Esophagus squamous epithelium (tissue), 5 donors: ENCODE measurements at regions not wholly inside any gene's neighbourhood (a gene's known extent, or its start where the extent isn't known, plus 50 kb on each side); places are given as distances from the start of the nearest gene placed in this dataset.

ENCODE experiments used
- DNase-seq: peaks from one replicate; lab custom pipeline; 2025; lab: John Stamatoyannopoulos, UW
- H3K27ac ChIP-seq, 4 donors: fragments of 200-600 bp; sonication (generic); one replicate each; pipeline ENCODE4 v1.5.1; 2016 to 2019; ENCODE audit warnings: mild to moderate bottlenecking in 1 of 4
- H3K27me3 ChIP-seq, 4 donors: fragments of 200-600 bp; sonication (generic); 1 replicate in 3 of 4; 2 replicates in 1 of 4; pipeline versions ENCODE4 v1.5.1 to v1.6.0; 2017 to 2021; ENCODE audit warnings: antibody characterized with exemption in 1 of 4
- H3K36me3 ChIP-seq, 3 donors: fragments of 200-600 bp; sonication (generic); one replicate each; pipeline ENCODE4 v1.5.1; 2016 to 2019
- H3K4me1 ChIP-seq, 3 donors: fragments of 200-600 bp; sonication (generic); one replicate each; pipeline ENCODE4 v1.5.1; 2017 to 2019
- H3K4me3 ChIP-seq, 4 donors: fragments of 200-600 bp; sonication (generic); 1 replicate in 3 of 4; 2 replicates in 1 of 4; pipeline ENCODE4 v1.5.1; 2016 to 2019; ENCODE audit warnings: mild to moderate bottlenecking in 2 of 4, moderate library complexity in 1 of 4
- H3K9me3 ChIP-seq, 3 donors: fragments of 200-600 bp; sonication (generic); one replicate each; pipeline ENCODE4 v1.5.1; 2016 to 2019
- POLR2A ChIP-seq, 4 donors: fragments of 450-650 bp; IDR thresholded peaks; one replicate each; pipeline ENCODE4 v1.6.1; 2017; ENCODE audit warnings: antibody characterized with exemption in 4 of 4, mild to moderate bottlenecking in 4 of 4, moderate library complexity in 3 of 4
- WGBS, 2 donors: methylation state at CpG; one replicate each; pipeline ENCODE4 v1.1.5; 2018; 5-methylcytosine and 5-hydroxymethylcytosine counted together
- intact Hi-C: fragments of 100-400 bp; cut with DNase I; formaldehyde crosslinking; loops from one replicate; pipeline ENCODE4 v1.15.0; 2022
- TF ChIP-seq, protein P1 (sequence below), 6 experiments: fragments of 450-650 bp in 4 of 6; fragments of 200-600 bp in 2 of 6; sonication (generic) in 2 of 6; IDR thresholded peaks; one replicate each; pipeline ENCODE4 v1.5.1; 2016 to 2019; ENCODE audit warnings: antibody characterized with exemption in 6 of 6, mild to moderate bottlenecking in 4 of 6, moderate library complexity in 4 of 6
- donor health status: DM: yes; HTN: yes; CAD: no.

DNA sequence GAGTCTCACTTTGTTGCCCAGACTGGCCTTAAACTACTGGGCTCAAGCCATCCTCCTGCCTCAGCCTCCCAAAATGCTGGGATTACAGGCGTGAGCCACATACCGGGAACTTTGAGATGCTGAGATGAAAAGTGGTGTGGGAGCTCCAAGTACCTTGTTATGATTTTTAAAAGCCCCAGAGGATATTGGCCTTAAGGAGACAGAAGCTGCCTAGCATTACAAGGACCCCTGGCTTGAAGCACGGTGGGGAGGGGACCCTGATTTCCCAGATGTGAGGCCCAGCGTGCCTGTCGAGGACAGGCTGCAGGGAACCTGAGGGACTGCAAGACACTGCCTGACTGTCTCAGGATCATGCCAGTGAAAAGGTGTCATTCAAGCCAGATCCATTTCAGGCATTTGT, 75.3 kb upstream of the TIAM2 start:
- H3K27ac ChIP-seq = no peak overlapping the region
- H3K4me1 ChIP-seq = no peaks in the 10 kb centered on the region
- H3K4me3 ChIP-seq = no peak overlapping the region
- no peaks in the 10 kb centered on the region for H3K36me3 ChIP-seq
- WGBS, 2 donors = 91 to 93% methylated on average over 5 of the region's 5 CpGs
- no peak for DNase-seq
- H3K9me3 ChIP-seq = no peaks in the 10 kb centered on the region
- intact Hi-C loops = no loop called here
- TF ChIP-seq, protein P1, sequence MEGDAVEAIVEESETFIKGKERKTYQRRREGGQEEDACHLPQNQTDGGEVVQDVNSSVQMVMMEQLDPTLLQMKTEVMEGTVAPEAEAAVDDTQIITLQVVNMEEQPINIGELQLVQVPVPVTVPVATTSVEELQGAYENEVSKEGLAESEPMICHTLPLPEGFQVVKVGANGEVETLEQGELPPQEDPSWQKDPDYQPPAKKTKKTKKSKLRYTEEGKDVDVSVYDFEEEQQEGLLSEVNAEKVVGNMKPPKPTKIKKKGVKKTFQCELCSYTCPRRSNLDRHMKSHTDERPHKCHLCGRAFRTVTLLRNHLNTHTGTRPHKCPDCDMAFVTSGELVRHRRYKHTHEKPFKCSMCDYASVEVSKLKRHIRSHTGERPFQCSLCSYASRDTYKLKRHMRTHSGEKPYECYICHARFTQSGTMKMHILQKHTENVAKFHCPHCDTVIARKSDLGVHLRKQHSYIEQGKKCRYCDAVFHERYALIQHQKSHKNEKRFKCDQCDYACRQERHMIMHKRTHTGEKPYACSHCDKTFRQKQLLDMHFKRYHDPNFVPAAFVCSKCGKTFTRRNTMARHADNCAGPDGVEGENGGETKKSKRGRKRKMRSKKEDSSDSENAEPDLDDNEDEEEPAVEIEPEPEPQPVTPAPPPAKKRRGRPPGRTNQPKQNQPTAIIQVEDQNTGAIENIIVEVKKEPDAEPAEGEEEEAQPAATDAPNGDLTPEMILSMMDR (IDR thresholded peaks at IDR 0.05) = no peak
- TF ChIP-seq POLR2A (IDR thresholded peaks at IDR 0.05) = no peak
- no peaks in the 10 kb centered on the region for H3K27me3 ChIP-seq

DNA sequence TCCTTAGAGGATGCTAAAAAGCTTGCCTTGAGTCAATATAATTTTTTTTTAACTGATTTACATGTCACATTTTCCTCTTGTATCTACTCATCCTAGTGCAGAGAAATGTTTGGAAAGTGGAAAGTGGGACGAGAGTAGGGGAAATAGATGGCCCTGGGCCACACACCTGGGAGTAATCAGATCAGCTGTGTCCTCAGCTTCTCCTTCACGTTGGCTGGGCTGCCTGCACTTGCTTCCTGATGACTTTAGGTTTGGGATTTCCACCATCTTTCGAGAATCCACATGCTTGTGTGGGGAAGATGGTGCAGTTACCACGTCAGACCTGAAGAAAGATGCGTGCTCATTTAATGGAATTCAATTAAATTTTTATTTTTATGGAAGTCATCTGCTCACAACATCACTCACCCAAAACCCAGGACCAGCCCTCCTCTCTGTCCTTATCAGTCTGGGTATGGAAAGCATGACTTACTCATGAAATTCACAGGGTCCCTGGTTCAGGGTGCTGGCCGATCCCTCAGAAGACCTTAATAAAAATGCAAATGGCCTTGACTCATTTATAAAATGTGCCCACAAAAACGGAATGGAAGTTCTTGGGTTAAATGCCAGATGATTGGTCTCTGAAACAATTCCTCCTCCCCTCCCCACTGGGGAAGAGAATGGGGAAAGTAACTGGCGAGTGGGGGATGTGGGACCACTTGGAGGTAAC, 74.5 kb upstream of the TIAM2 start:
- WGBS, 2 donors = 74 to 83% methylated on average over 8 of the region's 8 CpGs
- Histone ChIP-seq H3K27ac (no peak overlapping the region), H3K9me3 (no peaks in the 10 kb centered on the region), H3K4me3 (no peak overlapping the region), H3K27me3 (no peaks in the 10 kb centered on the region), H3K36me3 (no peaks in the 10 kb centered on the region), H3K4me1 (no peaks in the 10 kb centered on the region)
- no peak for DNase-seq
- intact Hi-C loops = no loop called here
- TF ChIP-seq POLR2A (IDR thresholded peaks at IDR 0.05) = no peak
- TF ChIP-seq, protein P1 (IDR thresholded peaks at IDR 0.05) = no peak

DNA sequence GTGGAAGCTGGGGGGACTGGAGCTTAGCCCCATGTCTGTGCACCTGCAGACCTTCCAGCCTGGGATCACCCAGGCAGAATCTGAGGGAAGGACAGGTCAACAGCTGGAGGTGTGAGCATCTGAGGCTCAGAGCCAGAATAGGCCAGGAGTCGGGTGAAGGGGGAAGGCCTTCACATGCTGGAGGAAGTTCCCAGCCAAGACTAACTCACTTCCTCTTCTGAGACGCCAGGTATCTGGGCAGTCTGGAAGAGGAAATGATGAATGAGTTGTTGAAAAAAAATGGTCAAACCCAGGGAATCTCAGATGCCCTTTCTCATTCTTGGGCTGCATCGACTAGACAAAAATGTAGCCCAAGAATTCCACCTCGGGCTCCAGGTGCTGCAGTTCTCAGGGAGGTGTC, 73.6 kb upstream of the TIAM2 start:
- TF ChIP-seq POLR2A (IDR thresholded peaks at IDR 0.05) = no peak
- TF ChIP-seq, protein P1 (IDR thresholded peaks at IDR 0.05) = no peak
- Histone ChIP-seq H3K27me3 (no peaks in the 10 kb centered on the region), H3K36me3 (no peaks in the 10 kb centered on the region), H3K9me3 (no peaks in the 10 kb centered on the region), H3K27ac (no peak overlapping the region), H3K4me1 (no peaks in the 10 kb centered on the region), H3K4me3 (no peak overlapping the region)
- DNase-seq = no peak
- intact Hi-C loops = no loop called here
- WGBS, 2 donors = 70 to 79% methylated on average over 3 to 4 of the region's 4 CpGs

DNA sequence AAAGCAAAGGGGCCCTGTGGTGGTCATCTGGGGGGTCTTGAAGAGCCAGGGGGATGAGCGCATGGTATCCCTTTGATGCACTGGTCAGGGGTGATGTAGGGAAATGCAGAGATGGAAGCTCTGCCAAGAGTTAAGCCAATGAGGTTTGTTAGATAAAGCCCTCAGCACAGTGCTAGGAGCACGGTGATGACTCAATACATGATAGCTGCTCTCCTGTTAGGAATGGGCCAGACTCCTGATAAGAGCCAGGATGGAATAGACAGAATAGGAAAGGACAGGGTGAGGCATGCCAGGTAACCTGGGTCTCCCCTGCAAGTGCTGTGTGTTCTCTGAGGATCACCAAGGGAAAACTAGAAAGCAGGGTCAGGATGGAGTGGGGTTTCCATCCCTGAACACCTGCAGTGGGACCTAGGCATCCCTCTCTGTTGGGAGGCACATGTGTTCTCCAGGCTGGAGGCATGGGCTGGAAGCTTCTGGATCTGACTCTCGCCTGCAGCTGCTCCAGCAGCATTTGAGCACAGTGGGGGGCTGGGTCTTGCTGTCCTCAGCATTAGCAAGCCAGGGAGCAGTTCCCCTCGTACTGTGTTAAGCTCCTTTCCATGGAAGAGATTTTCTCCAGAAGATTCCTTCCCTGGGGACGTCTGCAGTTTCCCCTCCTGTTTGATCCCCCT, 71.8 kb upstream of the TIAM2 start:
- no peaks in the 10 kb centered on the region for H3K27me3 ChIP-seq
- no peaks in the 10 kb centered on the region for H3K9me3 ChIP-seq
- H3K27ac ChIP-seq = no peak overlapping the region
- no peaks in the 10 kb centered on the region for H3K4me1 ChIP-seq
- TF ChIP-seq, protein P1 (IDR thresholded peaks at IDR 0.05) = no peak
- no peak for TF ChIP-seq POLR2A (IDR thresholded peaks at IDR 0.05)
- WGBS, 2 donors = 54 to 66% methylated on average over 4 of the region's 5 CpGs
- no peak for DNase-seq
- intact Hi-C loops = no loop called here
- H3K36me3 ChIP-seq = no peaks in the 10 kb centered on the region
- H3K4me3 ChIP-seq = no peak overlapping the region

DNA sequence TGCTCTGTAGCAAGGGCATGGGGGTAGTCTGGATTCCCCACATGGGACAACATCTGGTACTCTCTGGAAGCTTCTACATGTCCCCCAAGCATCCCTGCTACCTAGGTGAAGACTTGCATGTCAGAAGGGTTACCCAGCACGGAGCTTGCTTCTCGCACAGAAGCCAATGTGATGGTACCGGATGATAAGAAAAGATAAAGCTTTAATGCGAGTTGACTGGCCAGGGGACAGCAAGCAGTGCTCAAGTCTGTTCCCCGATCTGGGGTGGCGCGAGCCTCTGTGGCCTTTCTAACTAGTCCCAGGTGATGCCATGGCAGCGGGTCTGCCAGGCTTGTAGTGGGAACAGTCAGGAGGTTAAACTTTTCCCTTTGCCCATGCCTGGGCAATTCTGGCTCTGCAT, 70.0 kb upstream of the TIAM2 start:
- intact Hi-C loops = loop anchor here (5.0 kb wide), 1 partner anchor 247 kb away; no protein-coding TSS in a partner anchor
- Histone ChIP-seq H3K9me3 (no peaks in the 10 kb centered on the region), H3K4me1 (no peaks in the 10 kb centered on the region), H3K27ac (no peak overlapping the region), H3K27me3 (no peaks in the 10 kb centered on the region), H3K36me3 (no peaks in the 10 kb centered on the region), H3K4me3 (no peak overlapping the region)
- 89% methylated on average over 6 to 8 of the region's 8 CpGs for WGBS, 2 donors
- DNase-seq = no peak
- TF ChIP-seq POLR2A (IDR thresholded peaks at IDR 0.05) = no peak
- TF ChIP-seq, protein P1 (IDR thresholded peaks at IDR 0.05) = no peak
